NCI-H69 (cell line): ENCODE measurements at regions not wholly inside any gene's neighbourhood (a gene's known extent, or its start where the extent isn't known, plus 50 kb on each side); places are given as distances from the start of the nearest gene placed in this dataset.

ENCODE experiments used
- DNase-seq: peaks from one replicate; lab custom pipeline; 2025; lab: John Stamatoyannopoulos, UW

DNA sequence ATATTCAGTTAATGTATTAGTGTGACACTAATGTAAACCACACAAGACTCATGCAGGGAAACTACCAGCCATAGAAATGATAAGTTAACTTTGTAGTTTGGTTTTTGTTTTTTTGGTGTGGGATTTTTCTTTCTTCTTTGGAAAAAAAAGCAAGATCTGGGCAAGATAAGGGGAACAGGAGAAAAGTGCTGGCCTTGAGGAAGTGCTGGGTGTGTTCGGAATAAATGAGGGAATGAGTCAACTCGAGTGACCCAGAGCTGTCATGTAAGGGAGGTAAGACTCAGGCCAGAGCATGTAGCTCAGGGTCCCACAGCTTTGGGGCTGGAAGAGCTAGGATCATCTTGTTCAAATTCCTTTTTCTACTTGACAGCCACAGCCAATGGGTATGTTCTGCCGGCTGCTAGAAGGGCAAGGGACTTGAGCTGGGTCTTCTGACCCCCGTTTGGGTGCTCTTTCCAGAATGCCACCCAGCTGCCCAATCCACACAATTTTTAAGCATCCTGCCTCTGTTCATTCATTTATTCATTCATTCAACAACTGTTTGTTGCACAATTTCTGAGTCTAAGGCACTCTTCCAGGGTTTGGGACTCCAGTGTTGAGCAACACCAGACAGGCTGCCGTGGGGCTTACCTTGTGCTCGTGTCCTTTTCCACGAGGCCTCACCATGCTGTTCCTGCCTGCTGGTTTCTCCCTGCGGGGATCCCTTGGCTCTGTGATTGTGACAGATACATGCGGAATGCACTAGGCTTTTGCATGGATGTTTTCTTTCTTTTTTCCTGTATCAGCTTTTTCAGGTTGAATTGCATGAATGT, 54.5 kb downstream of the CLDN34 start:
- DNase-seq, result no peak

DNA sequence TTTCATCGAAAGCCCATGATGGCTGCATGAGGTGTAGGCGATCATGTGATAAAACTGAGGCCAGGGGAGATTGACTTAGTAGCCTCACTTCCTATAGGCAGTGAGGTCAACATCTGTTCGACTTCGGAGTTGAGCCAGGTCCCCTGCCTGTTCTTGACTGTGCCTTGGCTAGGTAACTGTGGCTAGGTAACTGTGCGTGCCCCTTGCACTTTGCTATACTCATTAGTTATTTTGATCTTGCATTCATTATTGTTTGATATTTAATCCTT, 55.0 kb downstream of the CLDN34 start:
- DNase-seq, result no peak

DNA sequence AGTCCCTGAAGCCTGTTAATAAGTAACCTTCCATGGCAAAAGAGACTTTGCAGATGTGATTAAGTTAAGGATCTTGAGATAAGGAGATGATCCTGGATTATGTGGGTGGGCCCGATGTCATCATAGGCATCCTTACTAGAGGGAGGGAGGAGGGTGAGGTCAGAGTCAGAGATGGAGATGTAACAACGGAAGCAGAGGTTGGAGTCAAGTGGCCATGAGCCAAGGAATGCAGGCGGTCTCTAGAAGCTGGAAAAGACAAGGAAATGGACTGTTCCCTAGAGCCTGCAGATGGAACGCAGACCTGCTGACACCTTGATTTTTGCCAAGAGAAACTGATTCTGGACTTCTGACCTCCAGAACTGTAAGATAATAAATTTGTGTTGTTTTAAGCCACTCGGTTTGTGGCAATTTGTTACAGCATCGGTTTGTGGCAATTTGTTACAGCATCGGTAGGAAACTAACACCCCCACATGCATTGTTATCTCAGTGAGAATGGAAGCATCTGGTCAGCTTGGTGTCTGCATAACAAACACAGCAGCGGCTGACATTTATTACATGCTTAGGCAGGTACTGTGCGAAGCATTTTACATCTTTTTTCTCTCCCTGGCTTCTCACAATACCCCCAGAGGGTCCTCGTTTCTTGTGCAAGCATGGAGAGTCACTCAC, 55.6 kb downstream of the CLDN34 start:
- DNase-seq, result no peak

DNA sequence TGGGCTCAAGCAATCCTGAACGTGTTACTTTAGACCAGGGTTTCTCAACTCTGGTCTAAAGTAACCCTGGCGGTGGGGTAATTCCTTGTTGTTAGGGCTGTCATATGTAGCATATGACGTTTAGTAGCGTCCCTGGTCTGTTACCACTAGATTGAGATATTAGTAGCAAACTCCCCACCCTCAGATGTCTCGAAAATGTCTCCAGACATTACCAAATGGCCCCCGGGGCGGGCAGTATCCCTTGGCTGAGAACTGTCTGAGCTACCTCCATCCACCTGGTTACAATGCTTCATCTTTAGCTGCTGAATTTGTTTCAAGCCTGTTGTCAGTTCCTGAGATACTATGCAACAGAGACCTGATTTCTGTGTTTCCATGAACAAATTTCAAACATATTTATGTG, 56.7 kb downstream of the CLDN34 start:
- DNase-seq, result no peak

DNA sequence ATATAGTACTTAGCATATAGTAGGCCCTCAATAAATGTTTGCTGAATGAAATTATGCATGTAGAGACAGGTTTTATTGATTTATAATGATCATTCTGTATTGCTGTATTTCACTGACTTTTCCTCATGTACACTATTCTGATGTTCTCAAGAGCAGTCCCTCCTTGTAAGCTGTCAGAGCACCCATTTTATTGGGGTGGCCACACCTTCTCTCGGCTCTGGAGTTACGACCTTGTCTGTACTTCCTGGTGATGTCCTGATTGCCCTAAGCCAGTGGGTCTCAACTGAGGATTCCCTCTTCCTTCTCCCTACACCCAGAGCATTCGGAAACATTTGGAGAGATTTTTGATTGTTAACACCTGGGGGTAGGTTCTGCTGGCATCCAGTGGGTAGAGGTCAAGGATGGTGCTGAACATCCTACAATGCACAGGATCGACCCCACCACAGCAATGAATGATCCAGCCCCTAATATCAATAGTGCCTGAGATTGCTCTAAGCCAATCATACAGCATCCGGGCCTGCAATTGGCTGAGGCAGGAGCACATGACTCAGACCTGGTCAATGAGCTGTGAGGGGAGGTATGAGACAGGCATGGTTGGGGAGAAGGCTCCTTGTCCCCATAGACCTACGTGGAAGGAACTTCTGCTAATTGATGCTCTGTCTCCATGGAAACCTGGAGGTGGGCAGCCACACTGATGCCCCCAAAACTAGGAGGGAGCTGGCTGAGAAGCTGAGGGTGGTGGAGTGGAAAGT, 58.8 kb downstream of the CLDN34 start:
- DNase-seq, result no peak

DNA sequence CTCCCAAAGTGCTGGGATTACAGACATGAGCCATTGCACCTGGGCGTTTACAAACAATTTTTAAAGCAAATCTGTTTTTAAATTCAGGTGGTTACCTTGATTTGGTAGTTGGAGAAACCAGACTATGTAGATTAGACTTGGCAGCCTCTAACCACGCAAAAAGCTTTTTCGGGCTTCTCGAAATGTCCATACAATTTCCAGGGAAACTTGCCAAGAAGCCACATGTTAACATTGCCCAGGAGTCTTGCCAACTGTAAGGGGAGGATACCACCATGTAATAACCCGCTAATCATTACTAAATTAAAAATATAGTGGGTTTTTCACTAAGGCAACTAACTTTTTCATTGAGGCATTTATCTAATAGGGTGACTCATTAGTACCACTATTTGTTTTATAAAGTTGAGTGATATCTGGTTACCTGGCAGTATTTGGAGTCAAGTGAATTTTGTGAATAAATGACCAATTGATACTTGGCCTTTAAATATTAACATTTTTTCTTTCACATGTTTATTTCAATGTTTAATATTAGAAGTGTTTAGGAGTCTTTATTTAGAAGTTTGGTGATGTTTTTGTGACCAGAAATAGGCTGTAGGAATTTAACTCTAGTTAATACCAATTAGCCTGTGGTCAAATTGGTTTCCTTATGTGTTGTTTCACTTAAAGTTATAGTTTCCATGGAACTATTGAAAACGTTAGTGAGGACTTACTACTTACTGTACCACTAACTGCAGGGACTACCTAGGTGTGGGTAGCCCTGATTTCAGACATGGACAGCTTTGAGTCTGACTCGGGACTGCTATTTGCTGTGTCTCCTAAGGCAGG, 61.3 kb downstream of the CLDN34 start:
- DNase-seq, result peak; percentile 40

DNA sequence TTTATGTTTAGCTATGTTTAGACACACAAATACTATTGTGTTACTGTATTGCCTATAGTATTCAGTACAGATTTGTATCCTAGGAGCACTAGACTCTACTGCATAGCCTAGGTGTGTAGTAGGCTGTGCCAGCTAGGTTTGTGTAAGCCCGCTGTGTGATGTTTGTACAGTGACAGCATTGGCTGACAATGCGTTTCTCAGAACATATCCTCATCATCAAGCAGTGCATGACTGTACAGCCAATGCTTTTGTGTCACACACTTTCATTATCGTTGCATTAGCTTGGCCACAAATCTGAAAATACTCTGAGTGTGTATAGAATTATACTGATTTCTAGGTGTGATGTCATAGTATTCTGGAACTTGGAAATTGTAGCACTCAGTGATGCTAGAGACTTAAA, 63.4 kb downstream of the CLDN34 start:
- peak; percentile 72 for DNase-seq

DNA sequence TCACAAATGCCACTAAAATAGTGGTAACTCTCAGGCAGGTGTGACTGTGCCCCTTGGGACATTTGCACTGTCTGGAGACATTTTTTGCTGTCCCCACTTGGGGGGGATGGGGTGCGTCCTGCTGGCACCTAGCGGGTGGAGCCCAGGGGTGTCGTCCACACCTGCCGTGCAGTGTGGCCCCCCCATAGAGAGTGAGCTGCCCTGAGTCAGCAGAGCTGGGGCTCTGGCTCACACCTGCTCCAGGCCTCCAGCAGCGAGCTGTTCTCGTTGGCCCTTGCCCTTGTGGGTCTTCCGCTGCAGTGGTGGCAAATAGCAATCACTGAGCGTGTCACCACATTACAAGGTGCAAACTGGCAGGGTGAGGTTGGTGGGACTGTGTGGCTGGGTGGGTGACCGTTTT, 64.6 kb downstream of the CLDN34 start:
- DNase-seq, result peak; percentile 49

DNA sequence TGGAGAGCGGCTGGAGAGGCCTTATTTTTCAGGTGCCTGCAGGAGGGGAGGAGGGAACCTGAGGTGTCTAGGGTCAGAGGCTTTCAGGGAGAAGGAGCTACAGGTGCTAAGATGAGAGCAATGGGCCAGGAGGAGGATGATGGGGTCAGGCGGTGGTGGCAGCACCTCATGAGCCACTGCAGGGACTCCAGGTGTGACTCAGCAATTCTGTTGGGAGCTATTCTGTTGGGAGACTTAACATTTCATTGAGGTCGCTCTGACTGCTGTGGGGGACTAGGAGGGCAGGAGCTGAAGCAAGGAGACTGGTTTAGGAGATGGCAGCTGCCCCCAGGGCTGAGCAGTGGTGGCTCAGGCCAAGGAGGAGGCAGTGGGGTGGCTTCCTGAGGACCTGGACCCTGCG, 65.0 kb downstream of the CLDN34 start:
- peak; percentile 23 for DNase-seq

DNA sequence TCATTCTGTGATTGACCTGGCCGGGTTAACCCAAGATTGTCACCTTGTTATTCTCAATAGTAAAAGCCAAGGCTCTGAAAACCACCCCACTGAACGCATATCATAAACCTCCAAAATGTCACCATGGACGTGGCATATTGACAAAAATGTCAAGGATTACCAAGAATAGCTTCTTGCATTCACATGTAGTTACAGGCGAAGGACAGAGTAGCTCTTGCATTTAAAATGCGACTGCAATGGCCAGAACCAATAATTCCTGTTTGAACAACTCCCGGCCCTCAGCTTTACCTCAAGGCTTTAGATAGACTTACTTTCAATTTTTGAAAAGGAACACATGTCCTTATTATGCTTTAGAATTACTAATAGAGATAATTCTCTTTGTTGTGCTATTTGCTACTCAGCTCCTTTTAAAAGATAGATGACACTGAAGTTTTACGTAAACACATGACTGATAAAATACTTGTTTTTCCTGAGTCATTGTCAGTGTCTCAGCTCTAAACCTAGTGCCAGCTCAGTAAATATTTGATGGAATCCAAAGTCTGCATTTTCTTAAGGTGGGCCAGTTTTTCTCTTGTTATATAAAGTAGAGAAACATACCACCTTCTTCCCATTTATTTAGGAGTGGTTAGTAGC, 66.3 kb downstream of the CLDN34 start:
- no peak for DNase-seq

DNA sequence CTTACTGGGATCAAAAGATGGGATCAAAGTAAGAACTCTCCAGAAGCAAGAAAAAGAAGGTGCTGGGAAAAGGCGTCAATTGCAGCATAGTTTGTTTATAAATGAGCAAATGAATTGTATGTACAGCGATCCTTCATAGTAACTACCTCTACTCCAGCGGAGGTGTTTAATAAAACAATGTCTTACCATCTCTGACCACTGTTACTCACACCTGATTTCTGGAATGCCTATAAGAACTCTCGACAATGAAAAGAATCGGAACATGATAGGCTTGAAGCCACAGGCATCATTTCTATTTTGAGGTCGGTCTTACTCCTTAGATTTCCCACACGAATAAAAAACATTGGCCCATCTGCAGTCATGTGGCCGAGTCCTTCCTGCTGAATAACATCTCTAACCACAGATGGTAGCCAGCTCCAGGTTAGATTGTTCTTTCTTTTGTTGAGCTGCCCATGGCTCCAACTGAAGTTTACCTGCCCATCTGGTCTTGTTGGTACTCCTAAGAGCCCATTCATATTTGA, 67.6 kb downstream of the CLDN34 start:
- peak; percentile 48 for DNase-seq

DNA sequence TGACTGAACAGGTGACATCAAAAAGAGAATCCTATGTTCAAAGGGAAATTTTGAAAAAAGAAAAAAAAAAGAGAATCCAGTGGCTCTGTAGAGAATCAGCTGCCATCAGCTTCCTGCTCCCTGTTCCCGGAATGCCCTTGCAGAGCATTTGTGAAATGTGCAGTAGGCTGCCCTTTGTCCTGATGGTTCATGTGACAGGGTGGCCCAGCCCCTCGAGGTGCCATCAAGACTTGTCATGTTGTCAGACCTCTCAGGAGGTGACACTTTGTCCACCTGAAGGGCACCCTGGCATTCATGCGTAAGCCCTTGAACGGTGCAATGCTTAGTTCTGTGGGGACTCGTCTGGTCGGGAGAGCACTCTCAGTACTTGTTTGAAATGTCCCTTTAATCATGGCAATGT, 71.4 kb downstream of the CLDN34 start:
- DNase-seq, result no peak

DNA sequence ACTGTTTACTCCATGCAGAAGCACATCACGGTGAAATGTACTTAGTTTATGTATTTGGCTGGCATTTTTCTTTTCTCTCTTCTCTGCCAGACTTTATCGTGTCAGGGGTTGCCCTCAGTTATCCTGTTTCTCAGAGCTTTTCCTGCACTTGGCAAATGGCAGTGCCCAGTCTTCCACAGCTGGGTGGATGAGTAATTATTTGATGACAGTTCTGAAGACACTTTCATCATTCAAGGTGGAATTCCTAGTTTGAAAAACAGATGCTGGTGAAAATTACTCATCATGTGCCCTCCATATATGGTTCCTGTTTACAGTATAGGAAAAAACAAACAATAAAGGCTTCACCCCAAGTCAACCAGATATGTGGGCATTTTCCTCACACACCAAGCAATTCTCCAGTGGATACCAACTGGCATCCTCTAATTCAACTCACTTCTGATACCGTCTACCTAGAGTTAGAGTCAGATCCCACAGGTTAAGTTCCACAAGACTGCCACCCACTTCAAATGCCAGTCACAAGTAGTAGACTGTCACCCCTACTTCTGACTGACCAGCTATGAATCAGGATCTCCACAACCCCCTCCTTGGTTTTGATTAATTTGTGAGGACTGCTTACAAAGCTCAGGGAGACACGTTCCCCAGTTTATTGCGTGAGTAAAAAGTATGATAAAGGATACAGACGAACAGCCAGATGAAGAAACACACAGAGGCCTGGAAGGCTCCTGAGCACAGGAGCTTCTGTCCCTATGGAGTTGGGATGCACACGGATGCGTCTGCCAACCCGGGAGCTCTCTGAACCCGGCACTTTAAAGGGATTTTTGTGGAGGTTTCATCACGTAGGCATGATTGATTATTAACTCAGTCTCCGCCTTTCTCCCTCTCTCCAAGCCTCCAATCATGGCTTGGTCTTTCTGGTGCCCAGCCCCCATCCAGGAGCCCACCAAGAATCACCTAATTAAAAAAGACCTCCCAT, 72.9 kb downstream of the CLDN34 start:
- no peak for DNase-seq

DNA sequence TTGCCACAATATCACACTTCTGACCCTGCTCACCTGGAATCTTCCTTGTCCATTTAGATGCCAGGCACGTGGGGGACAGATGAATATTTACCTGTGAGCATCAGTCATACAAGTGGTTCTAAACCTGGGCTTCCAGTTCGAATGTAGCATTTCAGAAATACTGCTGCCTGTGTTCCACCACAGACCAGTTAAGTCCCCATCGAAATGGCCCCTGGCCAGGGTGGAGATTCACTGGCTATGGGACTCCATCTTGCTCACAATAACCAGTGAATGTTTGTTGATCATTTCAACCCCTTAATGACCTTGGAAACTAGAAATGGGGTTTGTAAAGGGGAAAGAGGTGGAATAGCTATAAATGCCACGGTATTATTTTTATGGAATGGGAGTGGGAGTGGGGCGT, 73.8 kb downstream of the CLDN34 start:
- no peak for DNase-seq

DNA sequence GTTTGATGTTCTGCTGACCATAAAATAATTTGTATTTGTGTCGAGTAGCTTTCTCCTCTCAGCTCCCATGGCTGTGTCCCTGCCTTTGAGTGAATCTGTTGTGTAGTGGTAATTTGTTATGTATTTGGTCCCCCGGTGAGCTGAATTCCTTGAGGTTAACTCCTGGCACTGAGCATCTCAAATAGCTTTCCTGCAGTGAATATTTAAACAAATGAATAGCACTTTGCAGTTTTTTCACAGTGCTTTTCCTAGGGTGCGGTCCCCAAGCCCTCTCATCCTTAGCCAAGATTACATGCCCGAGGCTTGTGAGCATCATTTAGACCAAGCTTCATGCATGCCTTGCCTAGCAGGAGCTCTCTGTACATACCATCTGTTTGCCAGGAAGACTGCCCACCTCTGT, 74.2 kb downstream of the CLDN34 start:
- DNase-seq, result peak; percentile 88

DNA sequence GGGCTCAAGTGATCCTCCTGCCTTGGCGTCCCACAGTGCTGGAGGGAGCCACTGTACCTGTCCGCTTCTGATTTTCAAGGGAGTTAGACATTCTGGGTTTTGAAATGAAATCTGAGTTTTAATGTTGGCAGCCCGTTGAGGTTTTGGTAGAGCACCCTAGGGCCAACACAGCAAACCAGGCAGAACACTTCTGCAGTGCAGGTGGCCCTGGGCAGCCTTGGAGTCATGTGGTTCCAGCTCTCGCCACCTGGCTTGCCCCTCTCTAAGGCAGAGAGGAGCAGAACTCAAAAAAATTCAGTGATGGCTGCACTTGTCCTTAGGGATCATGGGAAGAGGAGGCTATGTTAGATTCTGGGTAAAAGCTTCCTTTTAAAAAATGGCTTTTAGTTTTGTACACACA, 74.9 kb downstream of the CLDN34 start:
- DNase-seq, result peak; percentile 2

DNA sequence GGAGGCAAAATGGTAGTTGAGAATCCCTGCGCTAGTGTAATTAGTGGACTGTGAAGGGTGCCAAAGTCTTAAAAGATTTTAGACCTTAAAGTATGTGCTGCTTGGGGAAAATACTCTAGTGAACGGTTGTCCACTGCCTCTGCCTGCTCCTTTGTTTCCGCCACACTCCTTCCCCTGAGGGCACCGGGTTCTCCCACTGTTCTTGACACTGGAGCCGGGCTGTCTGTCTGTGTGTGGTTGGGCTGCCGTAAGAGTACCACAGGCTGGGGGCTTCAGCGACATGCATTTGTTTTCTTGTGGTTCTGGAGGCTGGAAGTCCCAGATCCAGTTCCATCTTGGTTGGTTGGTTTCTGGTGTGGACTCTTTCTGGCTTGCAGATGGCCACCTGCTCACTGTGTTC, 76.2 kb downstream of the CLDN34 start:
- DNase-seq, result no peak

DNA sequence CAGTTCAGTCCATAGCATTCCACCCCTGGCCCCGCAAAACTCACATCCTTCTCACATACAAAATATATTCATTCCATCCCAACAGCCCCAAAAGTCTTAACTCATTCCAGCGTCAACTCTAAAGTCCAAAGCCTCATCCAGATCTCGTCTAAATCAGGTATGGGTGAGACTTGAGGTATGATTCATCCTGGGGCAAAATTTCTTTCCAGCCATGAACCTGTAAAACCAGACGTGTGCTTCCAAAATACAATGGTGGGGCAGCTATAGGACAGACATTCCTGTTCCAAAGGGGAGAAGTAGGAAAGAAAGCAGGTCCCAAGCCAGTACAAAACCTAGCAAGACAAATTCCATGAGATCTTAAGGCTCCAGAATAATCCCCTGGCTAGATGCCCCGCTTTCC, 76.9 kb downstream of the CLDN34 start:
- DNase-seq, result no peak

DNA sequence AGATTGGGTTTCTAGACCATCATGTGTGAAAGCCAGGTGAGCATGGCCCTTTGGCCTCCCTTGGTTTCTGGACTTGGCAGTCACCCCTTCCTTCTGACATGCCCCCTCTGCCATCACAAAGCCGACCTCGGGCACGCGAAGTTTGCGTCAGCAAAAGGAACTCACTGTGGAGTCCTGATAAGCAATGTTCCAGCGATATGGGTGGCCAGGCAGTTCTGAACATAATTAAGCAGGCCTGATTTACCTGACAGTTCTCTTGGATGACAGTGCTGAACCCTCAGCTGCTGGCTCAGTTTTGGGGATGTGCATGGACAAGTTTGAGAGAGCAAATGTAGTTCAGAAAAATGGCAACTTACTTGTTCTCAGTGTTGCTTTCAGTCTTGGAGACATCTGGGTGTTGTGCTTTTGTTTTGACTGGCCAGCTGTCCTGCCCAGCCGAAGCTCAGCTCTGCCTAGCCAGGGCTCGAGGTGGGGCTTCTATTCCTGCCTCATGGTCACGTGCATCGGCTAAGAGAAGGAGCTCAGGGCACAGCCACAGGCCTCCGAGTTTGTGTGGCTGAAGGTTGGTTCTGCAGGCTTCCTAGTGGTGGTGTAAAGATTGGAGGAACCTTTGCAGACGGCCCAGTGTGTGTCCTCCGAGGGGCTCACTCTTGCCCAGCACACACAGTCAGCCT, 78.3 kb downstream of the CLDN34 start:
- DNase-seq, result no peak

DNA sequence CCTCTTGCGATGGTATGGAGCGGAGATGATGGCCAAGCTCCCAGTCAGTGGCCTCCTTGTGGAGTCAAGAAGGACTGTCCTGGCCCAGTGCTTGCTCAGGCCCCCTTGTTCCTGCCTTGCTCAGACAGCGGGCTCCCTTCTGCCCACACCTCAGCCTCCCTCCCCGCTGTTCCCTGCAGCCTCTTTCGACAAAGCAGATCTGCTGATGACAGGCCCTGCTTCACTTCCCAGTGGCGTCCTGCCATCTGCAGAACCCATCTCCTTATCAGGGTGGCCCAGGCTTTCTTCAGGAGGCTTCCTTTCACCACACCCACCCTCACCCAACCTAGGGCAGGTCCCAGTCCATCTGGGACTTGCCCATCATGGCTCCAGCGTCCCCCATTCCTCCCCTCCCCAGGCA, 80.0 kb downstream of the CLDN34 start:
- DNase-seq, result no peak
